GM19397 (cell line): ENCODE measurements at regions not wholly inside any gene's neighbourhood (a gene's known extent, or its start where the extent isn't known, plus 50 kb on each side); places are given as distances from the start of the nearest gene placed in this dataset.

ENCODE experiments used
- ATAC-seq: cut with Tn5 transposase; IDR thresholded peaks from one replicate; pipeline ENCODE4 v1.9.1; 2021; ENCODE audit warnings: mild to moderate bottlenecking, moderate library complexity; ENCODE audit not compliant: unreplicated experiment

- no peak for ATAC-seq
Observed at GRCh38 chr14:51145246-51145645, 50.3 kb upstream of the TRIM9 start.

DNA sequence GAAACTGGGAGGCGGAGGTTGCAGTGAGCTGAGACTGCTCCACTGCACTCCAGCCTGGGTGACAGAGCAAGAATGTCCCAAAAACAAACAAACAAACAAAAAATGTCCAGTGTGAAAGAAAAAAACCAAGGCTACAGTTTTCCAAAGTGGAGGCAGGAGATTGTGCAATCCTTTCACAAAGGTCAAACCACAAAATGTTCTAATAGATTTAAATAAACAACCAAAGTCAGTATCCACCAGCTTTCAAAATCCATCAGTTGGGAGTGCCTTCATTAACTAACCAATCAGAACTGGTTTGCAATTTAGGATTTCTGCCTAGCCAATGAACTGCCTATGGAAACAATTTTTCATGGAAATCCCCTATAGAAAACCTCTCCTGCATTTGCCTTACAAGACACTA is 52.3 kb upstream of the TRIM9 start:
- ATAC-seq: no peak

DNA sequence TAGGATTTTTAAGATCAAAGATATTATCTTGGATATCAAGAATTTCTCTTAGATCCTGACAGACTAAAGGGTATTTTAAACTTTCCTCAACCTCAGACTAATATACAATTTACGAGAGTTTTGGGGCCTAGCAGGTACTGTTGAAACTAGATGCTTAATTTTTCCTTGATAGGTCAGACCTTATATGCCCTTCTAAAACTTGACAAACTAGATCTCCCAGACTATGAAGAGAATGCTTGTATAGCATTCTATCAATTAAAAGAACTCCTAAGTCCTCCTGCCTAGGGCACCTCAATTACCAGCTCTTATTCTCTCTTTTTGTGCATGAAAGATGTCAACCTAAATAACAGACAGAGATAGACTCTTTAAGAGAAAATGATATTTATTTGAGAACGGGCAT is 60.4 kb upstream of the TRIM9 start:
- ATAC-seq: no peak

- peak; percentile 71 for ATAC-seq
Observed at GRCh38 chr14:51157012-51157411, 62.1 kb upstream of the TRIM9 start.

DNA sequence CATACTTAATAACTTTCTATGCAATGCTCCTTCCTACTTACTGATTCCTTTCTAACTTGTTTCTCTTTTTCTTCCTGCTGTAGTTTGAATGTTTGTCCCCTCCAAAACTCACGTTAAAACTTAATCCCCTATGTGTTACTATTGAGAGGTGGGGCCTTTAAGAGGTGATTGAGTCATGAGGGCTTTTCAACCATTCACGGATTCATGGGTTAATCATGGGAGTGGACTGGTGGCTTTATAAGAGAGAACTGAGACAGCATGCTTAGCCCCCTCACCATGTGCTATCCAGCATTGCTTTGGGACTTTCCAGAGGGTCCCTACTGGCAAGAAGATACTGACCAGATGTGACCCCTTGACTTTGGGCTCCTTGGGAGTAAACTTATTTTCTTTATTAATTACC is 66.0 kb upstream of the TRIM9 start:
- no peak for ATAC-seq

GRCh38 chr14:51165415-51165814 is 70.5 kb upstream of the TRIM9 start:
- no peak for ATAC-seq

DNA sequence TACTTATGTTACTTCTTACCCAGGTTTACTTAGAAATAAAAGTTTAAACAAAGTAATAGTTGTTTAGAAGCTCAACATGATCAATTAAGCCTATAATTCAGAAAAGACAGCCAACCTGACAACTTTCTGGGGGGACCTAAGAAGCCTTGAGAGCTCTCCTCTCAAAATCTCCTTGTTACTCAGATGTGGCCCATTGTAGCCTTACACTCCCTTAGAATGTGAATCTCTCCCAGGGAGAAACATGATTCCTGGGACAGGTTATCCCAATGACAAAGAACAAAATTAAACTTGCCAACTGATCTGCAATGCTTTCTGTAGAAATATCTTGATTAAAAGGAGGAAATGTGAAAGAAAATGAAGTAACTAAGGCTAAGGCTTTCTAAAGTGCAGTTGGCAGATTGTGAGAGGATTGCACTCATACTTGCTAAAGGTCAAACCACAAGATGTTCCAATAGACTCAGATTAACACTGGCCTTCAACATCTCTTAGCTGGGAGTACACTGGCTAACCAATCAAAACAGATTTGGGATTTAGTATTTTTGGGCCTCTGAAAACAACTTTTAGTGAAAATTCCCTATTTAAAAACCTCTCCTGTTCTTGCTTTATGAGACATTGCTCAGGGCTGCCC is 72.3 kb upstream of the TMX1 start:
- no peak for ATAC-seq

GRCh38 chr14:51168215-51168613 is 71.8 kb upstream of the TMX1 start:
- ATAC-seq: no peak

- no peak for ATAC-seq
Observed at GRCh38 chr14:51173863-51174262, 66.2 kb upstream of the TMX1 start.

DNA sequence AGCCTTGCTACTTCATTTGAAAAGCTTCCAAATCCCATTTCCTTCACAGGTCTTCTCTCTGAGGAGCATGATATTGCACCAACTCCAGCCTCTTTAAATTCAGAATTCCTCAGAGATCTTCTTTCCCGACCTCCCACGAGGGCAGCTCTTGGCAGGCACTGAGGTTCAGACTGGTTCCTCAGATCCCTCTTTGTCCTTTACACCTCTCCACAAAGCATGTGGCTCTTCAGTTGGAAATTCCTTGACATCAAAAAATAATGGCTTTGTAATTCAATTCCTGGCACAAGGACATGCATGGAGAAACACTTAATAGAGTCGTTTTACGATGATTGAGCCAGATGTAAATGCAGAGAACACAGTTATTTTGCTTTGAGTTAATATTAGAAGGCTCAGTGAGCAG is 63.2 kb upstream of the TMX1 start:
- no peak for ATAC-seq

- peak; percentile 78 for ATAC-seq
Observed at GRCh38 chr14:51180577-51180976, 59.5 kb upstream of the TMX1 start.

GRCh38 chr14:51182131-51182565 is 57.9 kb upstream of the TMX1 start:
- ATAC-seq: no peak

DNA sequence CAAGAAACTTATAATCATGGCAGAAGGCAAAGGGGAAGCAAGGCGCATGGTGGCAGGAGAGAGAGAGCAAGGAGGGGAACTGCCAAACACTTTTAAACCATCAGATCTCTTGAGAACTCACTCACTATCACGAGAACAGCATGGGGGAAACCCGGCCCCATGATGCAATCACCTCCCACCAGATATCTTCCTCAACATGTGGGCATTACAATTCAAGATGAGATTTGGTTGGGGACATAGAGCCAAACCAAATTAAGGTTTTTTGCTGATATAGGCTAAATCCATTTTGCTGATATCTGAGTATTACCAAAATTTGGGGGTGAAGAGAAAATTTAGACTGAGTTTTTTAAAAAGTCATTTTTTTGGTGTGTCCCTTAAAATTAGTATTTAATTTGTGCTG is 54.9 kb upstream of the TMX1 start:
- ATAC-seq: no peak

DNA sequence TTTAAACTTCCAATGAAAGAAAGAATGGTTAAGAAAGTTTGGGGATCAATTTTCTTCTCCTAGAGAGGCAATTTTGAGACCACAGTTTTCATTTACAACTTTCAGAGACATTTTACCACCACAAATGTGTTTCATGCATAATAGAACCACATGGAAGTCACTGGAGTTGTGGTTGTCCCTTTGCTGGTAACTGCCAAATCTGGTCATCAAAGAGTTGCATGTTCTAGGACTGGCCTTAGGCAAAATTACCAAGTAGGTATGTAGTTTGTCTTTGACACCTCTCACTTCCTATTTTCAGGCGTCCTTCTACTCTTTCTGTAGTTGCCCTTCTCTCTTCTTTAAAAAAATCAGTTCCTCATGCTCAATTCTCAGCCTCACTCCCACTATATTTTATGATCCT is 54.3 kb upstream of the TMX1 start:
- ATAC-seq: peak; percentile 58

- ATAC-seq: no peak
Observed at GRCh38 chr14:51188566-51189185, 51.4 kb upstream of the TMX1 start.

DNA sequence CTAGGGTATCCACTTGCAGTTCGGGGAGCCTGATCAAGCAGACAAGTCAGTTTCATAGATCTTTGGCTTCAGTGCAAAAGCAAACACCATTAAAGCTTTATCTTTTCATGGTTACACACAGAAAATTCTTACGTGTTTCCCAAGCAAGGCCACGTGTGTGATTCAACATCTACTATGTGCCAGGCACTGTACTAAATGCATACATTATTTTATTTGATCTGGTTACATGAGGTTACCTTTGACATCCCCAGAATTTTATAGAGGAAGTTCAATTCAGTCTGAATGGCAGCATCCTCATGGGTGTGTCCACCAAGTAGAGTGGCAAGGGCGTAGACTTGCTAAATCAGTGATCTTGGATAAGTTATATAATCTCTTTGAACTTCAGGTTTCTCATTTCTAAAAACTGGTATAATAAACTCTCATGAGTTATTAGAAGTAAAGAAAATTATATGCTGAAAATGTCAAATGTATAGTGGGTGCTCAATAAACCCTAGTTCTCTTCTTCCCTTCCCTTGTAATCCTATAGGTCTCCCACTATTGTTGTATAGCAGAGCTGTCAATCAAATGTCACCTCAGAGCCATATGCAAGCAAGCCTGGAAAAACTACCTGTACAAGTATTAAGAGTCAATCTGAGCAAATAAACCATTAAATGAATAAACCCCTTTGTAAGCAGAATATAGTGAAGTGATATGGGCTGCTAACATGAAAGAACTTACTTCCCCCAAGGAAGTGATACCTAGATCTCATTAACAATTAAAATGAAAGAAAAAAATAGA is 50.3 kb upstream of the TMX1 start:
- no peak for ATAC-seq
